IMR-90 (cell line): ENCODE measurements at regions not wholly inside any gene's neighbourhood (a gene's known extent, or its start where the extent isn't known, plus 50 kb on each side); places are given as distances from the start of the nearest gene placed in this dataset.

Experiments
- ATAC-seq: fragments of 200-7000 bp; cut with Tn5 transposase; 2 replicates; pipeline ENCODE4 v1.9.1; 2020; ENCODE audit warnings: low read depth, mild to moderate bottlenecking, moderate library complexity
- BruUV-seq: library from RNA; stranded (reverse); fragments of 400-500 nt; replicated peaks from 2 replicates; lab custom pipeline; 2021; lab: Mats Ljungman, UMichigan
- CTCF ChIA-PET: fragments of 300-600 bp; formaldehyde crosslinking; extraction: SDS; loops from one replicate; lab custom pipeline; 2021; ENCODE audit warnings: antibody characterized with exemption; lab: Yijun Ruan, JAX
- POLR2A ChIA-PET: fragments of 300-600 bp; sonication (Branson Sonifier 250); formaldehyde crosslinking; loops from one replicate; lab custom pipeline; 2022; ENCODE audit warnings: antibody characterized with exemption; ENCODE audit not compliant: unreplicated experiment; lab: Charles Lee
- DNase-seq: peaks from one replicate; pipeline ENCODE4 v3.0.0; 2013
- H2AFZ ChIP-seq: replicated peaks from 2 replicates; pipeline ENCODE3; 2013; ENCODE audit warnings: low read length, mild to moderate bottlenecking; ENCODE audit not compliant: poor library complexity
- H2AK5ac ChIP-seq: 2 replicates; pipeline ENCODE4 v1.6.1; 2013; ENCODE audit warnings: low read depth, low read length, inconsistent platforms
- H2AK9ac ChIP-seq: replicated peaks from 2 replicates; pipeline ENCODE3; 2013; ENCODE audit warnings: mild to moderate bottlenecking, low read depth, low read length, moderate library complexity; ENCODE audit not compliant: poor library complexity
- H2BK120ac ChIP-seq: 2 replicates; pipeline ENCODE4 v1.6.1; 2013; ENCODE audit warnings: low read depth, low read length, inconsistent platforms
- H2BK15ac ChIP-seq: 3 replicates; pipeline ENCODE4 v1.6.1; 2013; ENCODE audit warnings: low read depth, low read length, inconsistent platforms
- H2BK20ac ChIP-seq: 2 replicates; pipeline ENCODE4 v1.6.1; 2013; ENCODE audit warnings: low read depth, mild to moderate bottlenecking, inconsistent platforms, low read length, moderate library complexity
- H2BK5ac ChIP-seq: 2 replicates; pipeline ENCODE4 v1.6.1; 2013; ENCODE audit warnings: mild to moderate bottlenecking, low read depth, low read length, inconsistent platforms; ENCODE audit not compliant: poor library complexity, severe bottlenecking
- H3K14ac ChIP-seq: replicated peaks from 2 replicates; pipeline ENCODE4 v1.6.1; 2013; ENCODE audit warnings: low read depth, low read length, inconsistent platforms
- H3K18ac ChIP-seq: 2 replicates; pipeline ENCODE4 v1.6.1; 2013; ENCODE audit warnings: low read depth, low read length, control low read depth
- H3K23ac ChIP-seq: 2 replicates; pipeline ENCODE4 v1.6.1; 2013; ENCODE audit warnings: low read depth, low read length, inconsistent platforms
- H3K27ac ChIP-seq: 2 replicates; pipeline ENCODE4 v1.5.1; 2013; ENCODE audit warnings: mild to moderate bottlenecking, control low read depth, low read length; ENCODE audit not compliant: insufficient read depth
- H3K27me3 ChIP-seq: 2 replicates; pipeline ENCODE4 v1.6.1; 2013; ENCODE audit warnings: low read length; ENCODE audit not compliant: control insufficient read depth, insufficient read depth
- H3K36me3 ChIP-seq: 2 replicates; pipeline ENCODE4 v1.6.1; 2013; ENCODE audit warnings: low read length, mixed read lengths; ENCODE audit not compliant: control insufficient read depth, insufficient read depth
- H3K4ac ChIP-seq: 2 replicates; pipeline ENCODE4 v1.6.1; 2013; ENCODE audit warnings: low read depth, low read length, inconsistent platforms
- H3K4me1 ChIP-seq: 2 replicates; pipeline ENCODE4 v1.6.1; 2013; ENCODE audit warnings: low read length, mixed read lengths; ENCODE audit not compliant: control insufficient read depth, insufficient read depth
- H3K4me2 ChIP-seq: 2 replicates; pipeline ENCODE4 v1.6.1; 2013; ENCODE audit warnings: low read depth, mild to moderate bottlenecking, control low read depth, low read length, moderate library complexity
- H3K4me3 ChIP-seq: 2 replicates; pipeline ENCODE4 v1.5.1; 2013; ENCODE audit warnings: low read depth, mild to moderate bottlenecking, control low read depth, low read length, moderate library complexity; ENCODE audit not compliant: insufficient read depth
- H3K56ac ChIP-seq: 2 replicates; pipeline ENCODE4 v1.6.1; 2013; ENCODE audit warnings: low read length, inconsistent platforms; ENCODE audit not compliant: insufficient read depth; ENCODE audit errors: extremely low read depth
- H3K79me1 ChIP-seq, 2 experiments: 2 replicates each; pipeline ENCODE4 v1.6.1; 2013; ENCODE audit warnings: low read length in 2 of 2, inconsistent platforms in 1 of 2, low read depth in 1 of 2
- H3K9ac ChIP-seq: 2 replicates; pipeline ENCODE4 v1.6.1; 2013; ENCODE audit warnings: low read depth, low read length, control low read depth
- H3K9me1 ChIP-seq: 2 replicates; pipeline ENCODE4 v1.6.1; 2013; ENCODE audit warnings: low read length, inconsistent platforms; ENCODE audit not compliant: insufficient read depth
- H3K9me3 ChIP-seq: 2 replicates; pipeline ENCODE4 v1.6.1; 2013; ENCODE audit warnings: low read length; ENCODE audit not compliant: control insufficient read depth, insufficient read depth
- H4K20me1 ChIP-seq: 2 replicates; pipeline ENCODE4 v1.6.1; 2013; ENCODE audit warnings: low read length, inconsistent platforms; ENCODE audit not compliant: insufficient read depth
- H4K5ac ChIP-seq: 2 replicates; pipeline ENCODE4 v1.6.1; 2013; ENCODE audit warnings: mild to moderate bottlenecking, low read depth, low read length, control low read depth
- H4K8ac ChIP-seq, 2 experiments: 2 replicates each; pipeline ENCODE4 v1.6.1; 2013; ENCODE audit warnings: low read depth in 2 of 2, low read length in 2 of 2, control low read depth in 1 of 2, inconsistent platforms in 1 of 2
- H4K91ac ChIP-seq: 2 replicates; pipeline ENCODE4 v1.6.1; 2013; ENCODE audit warnings: low read depth, low read length, inconsistent platforms; ENCODE audit not compliant: insufficient read depth
- BHLHE40 ChIP-seq: fragments of 150-350 bp; IDR thresholded peaks from 2 replicates; pipeline ENCODE4 v1.6.1; 2016; ENCODE audit warnings: mild to moderate bottlenecking, low read depth, low read length
- CHD1 ChIP-seq: IDR thresholded peaks from 2 replicates; pipeline ENCODE4 v1.6.1; 2012; ENCODE audit warnings: low read depth, low read length, improper control_type of control experiment
- MAFK ChIP-seq: IDR thresholded peaks from 2 replicates; pipeline ENCODE4 v1.6.1; 2012; ENCODE audit warnings: low read depth, low read length, improper control_type of control experiment
- MAZ ChIP-seq: IDR thresholded peaks from 2 replicates; pipeline ENCODE4 v1.6.1; 2012; ENCODE audit warnings: low read depth, mild to moderate bottlenecking, low read length, improper control_type of control experiment, moderate library complexity, borderline replicate concordance
- WGBS, 2 experiments: methylation state at CpG; one replicate each; pipeline versions ENCODE4 v1.1.5 to v1.1.7; 2013; ENCODE audit warnings: missing lambda C conversion rate in 2 of 2; ENCODE audit not compliant: insufficient read length in 1 of 2; ENCODE audit errors: extremely low coverage in 2 of 2; 5-methylcytosine and 5-hydroxymethylcytosine counted together
- dilution Hi-C: fragments of 300-500 bp; cut with HindIII; formaldehyde crosslinking; loops from one replicate; pipeline ENCODE4 v1.14.3; 2018; ENCODE audit warnings: low sequenced_read_pairs; ENCODE audit not compliant: unreplicated experiment
- in situ Hi-C: fragments of 300-500 bp; cut with MboI; formaldehyde crosslinking; loops from 3 replicates; pipeline ENCODE4 v1.14.3; 2019; ENCODE audit warnings: low sequenced_read_pairs, inconsistent platforms, mixed read lengths
- intact Hi-C: fragments of 100-400 bp; cut with micrococcal nuclease; formaldehyde crosslinking; loops from 2 replicates; pipeline ENCODE4 v1.10.0; 2022

DNA sequence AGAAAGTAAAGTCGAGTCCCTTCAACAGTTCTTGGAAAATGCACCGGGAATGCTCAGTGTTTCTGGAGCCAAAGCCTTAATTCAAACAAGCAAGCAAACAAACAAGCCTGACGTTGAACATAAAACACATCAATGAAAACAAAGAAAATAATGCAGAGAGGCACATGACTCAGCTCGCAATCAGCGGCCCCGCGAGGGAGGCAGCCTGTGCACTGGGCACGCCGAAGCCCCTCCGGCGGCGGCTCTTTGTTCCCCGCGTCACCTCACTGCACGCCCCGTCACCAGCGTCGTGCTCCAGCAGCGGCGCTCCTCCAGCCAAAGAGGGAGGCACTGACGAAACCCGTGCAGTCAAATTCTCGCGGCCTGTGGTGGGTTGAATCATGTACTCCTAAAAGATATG is 151.5 kb downstream of the DNAJB6 start:
- Histone ChIP-seq H3K27ac (no peak overlapping the region), H2BK15ac (no peak overlapping the region), H3K4me2 (no peak overlapping the region), H3K14ac (no peak overlapping the region), H4K20me1 (no peaks in the 10 kb centered on the region), H2AK9ac (no peak overlapping the region), H4K91ac (no peak overlapping the region), H2AK5ac (no peak overlapping the region), H3K9me3 (peaks cover 9% of the 10 kb centered on the region), H4K8ac (no peak overlapping the region), H2AFZ (no peak overlapping the region), H3K23ac (no peak overlapping the region), H2BK20ac (no peak overlapping the region), H3K4me1 (no peaks in the 10 kb centered on the region), H3K79me1 (no peaks in the 10 kb centered on the region), H2BK5ac (no peak overlapping the region), H2BK120ac (no peak overlapping the region), H4K5ac (no peak overlapping the region), H3K9me1 (no peaks in the 10 kb centered on the region), H3K4ac (no peak overlapping the region), H3K27me3 (no peaks in the 10 kb centered on the region), H3K56ac (no peak overlapping the region), H3K9ac (no peak overlapping the region), H3K4me3 (no peak overlapping the region), H3K36me3 (no peaks in the 10 kb centered on the region), H3K18ac (no peak overlapping the region)
- intact Hi-C loops (no loop called here), in situ Hi-C loops (no loop called here), dilution Hi-C loops (no loop called here)
- DNase-seq = no peak
- no TSS peak for BruUV-seq
- ChIA-PET CTCF (no interaction called here), POLR2A (no interaction called here)
- no peak for ATAC-seq
- 88% methylated on average over 10 of the region's 24 CpGs; no CpG with 5 or more reads in 1 of the 2 experiments for WGBS, 2 experiments
- no peak for TF ChIP-seq CHD1
- no peak for TF ChIP-seq MAFK
- TF ChIP-seq BHLHE40 = no peak
- TF ChIP-seq MAZ = no peak
